ENCODE measurements at regions not wholly inside any gene's neighbourhood (a gene's known extent, or its start where the extent isn't known, plus 50 kb on each side); places are given as distances from the start of the nearest gene placed in this dataset.

- TF ChIP-seq, protein P1, sequence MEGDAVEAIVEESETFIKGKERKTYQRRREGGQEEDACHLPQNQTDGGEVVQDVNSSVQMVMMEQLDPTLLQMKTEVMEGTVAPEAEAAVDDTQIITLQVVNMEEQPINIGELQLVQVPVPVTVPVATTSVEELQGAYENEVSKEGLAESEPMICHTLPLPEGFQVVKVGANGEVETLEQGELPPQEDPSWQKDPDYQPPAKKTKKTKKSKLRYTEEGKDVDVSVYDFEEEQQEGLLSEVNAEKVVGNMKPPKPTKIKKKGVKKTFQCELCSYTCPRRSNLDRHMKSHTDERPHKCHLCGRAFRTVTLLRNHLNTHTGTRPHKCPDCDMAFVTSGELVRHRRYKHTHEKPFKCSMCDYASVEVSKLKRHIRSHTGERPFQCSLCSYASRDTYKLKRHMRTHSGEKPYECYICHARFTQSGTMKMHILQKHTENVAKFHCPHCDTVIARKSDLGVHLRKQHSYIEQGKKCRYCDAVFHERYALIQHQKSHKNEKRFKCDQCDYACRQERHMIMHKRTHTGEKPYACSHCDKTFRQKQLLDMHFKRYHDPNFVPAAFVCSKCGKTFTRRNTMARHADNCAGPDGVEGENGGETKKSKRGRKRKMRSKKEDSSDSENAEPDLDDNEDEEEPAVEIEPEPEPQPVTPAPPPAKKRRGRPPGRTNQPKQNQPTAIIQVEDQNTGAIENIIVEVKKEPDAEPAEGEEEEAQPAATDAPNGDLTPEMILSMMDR (IDR thresholded peaks at IDR 0.05 in 8 of 11, conservative IDR thresholded peaks at IDR 0.05 in 3 of 11), result no peak
- TF ChIP-seq POLR2A (IDR thresholded peaks at IDR 0.05), result no peak
These were observed 519.4 kb downstream of the BRD1 start for GRCh38 chr22:49308300-49308699.

All from spleen (tissue), 7 donors.